GM21737 (cell line): ENCODE measurements at regions not wholly inside any gene's neighbourhood (a gene's known extent, or its start where the extent isn't known, plus 50 kb on each side); places are given as distances from the start of the nearest gene placed in this dataset.

Source experiments
- ATAC-seq: cut with Tn5 transposase; IDR thresholded peaks from one replicate; pipeline ENCODE4 v1.9.1; 2021; ENCODE audit warnings: mild to moderate bottlenecking, moderate library complexity; ENCODE audit not compliant: unreplicated experiment

DNA sequence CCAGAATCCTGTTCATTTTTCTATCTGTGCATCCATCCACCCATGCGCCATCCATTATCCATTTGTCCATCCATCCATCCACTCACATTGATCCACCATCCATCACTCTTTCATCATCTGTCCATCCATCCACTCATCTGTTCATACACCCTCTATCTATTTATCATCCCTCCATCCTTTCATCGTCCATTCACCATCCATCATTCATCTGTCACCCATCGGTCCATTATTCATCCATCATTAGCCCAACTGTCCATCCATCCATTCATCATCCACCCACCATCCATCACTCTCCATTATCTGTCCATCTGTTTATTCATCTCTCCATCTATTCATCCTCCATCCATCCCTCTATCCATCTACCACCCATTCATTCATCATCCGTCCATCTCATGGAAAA, 125.7 kb upstream of the TMPRSS2 start:
- ATAC-seq, result no peak

DNA sequence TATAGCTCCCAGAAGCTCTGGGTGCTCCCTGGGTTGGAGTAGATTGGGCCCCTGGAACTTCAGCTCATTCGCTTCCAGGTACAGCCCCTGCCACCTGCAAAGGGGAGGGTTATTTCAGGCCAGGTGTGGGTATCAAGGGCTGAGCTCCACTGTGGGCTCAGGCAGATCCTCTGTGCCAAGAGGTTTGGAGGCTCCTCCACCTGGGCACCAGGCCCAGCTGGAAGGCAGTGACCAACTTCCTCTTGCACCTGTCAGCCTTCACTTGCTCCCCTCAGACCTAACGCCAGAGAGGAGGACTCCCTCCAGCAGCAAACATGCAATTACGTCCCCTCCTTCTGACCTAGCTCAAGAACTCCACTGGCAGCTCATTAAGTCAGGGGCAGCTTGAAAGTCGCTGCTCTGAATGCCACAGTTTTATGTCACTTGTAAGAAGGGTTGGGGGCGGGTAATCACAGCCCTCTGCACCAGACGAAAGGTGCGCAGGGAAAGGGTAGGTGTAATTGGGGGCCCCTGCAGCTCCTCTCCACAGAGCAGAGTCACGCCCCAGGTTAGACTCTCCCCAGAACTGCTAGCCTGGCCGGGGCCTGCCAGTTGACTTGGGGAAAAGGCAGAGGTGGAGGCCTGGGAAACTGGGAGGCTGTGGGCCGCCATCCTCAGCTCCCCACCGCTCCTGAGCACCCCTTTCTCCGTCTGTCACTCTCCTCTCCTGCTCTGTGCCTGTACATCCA, 125.0 kb upstream of the TMPRSS2 start:
- no peak for ATAC-seq

DNA sequence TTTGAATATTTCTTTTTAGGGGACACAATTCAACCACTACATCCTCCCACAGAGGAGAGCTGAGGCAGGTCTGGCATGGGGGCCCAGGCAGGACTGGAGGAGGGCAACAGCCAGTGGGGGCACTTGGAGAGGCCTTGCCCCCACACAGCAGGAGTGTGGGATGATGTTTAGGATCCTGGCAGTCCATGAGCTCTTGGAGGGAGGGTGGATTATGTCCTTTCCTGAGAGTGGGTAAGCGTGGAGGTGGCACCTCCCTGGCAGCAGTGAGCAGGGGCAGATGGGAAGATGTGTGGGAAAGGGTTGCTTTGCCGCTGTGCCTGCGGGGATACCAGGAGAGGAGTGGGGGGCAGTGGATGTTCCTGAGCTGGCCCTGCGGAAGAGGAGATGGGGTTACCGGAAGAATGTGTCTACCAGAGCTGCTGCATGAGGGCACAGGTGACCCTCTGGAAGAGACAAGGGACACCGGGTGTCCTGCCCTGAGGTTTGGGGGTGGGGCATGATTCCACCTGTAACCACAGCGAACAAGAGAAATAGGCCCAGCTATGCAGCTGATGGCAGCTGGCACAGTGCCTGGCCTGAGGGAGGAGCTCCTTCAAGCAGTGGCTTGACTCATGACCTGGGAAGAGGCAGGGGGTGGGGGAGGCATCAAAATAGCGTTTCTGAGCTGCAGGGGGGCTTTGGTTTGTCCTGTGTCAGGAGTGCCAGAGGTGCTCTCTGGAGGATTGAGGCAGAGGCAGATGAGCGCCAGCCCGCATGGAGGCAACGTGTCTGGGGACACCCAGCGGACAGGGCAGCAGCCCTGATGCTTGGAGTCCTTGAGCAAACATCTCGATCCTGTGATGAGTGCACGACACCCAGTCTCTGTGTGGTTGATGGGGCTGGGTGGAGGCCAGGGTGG, 123.9 kb upstream of the TMPRSS2 start:
- ATAC-seq, result no peak

DNA sequence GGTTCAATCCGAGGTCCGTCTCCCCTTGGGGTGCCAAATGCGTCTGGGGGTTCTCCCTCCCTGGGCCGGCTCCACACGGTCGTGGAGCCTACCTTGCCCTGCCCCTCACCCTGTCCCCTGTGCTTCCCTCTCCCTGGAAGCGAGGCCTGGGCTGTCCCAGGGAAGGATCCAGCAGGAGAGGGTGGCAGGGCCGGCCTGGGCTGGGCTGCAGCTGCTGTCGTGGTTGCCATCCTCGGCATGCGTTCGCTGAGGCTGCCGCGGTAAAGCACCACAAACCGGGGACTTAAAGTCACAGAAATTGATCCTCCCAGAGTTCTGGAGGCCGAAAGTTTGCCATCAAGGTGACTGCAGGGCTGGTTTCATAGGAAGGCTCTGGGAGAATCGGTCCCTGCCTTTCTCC, 123.0 kb upstream of the TMPRSS2 start:
- no peak for ATAC-seq

DNA sequence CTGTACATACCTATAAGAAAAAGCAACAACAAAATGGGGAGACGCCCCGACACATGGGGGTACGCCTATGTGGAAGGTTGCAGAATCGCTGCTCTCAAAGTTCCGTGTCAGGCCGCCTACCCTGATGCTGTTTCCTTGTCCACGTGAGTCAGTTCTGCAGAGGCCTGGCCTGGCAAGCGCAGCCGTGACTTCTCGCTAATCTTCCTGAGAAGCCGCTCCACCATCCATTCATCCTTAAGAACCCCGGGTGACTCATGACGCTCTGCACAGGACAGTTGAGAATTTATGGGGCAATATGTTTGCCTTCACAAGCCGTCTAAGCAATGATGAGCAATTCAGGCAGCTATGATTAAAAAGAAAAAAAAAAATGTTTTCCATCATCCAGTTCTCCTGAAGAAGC, 122.3 kb upstream of the TMPRSS2 start:
- no peak for ATAC-seq

- no peak for ATAC-seq
Measured at GRCh38 chr21:41628256-41628655, 120.3 kb upstream of the TMPRSS2 start.

- no peak for ATAC-seq
Measured at GRCh38 chr21:41627428-41627827, 119.5 kb upstream of the TMPRSS2 start.

GRCh38 chr21:41626021-41626420, 118.1 kb upstream of the TMPRSS2 start:
- no peak for ATAC-seq

- no peak for ATAC-seq
Measured at GRCh38 chr21:41625428-41625827, 117.5 kb upstream of the TMPRSS2 start.

DNA sequence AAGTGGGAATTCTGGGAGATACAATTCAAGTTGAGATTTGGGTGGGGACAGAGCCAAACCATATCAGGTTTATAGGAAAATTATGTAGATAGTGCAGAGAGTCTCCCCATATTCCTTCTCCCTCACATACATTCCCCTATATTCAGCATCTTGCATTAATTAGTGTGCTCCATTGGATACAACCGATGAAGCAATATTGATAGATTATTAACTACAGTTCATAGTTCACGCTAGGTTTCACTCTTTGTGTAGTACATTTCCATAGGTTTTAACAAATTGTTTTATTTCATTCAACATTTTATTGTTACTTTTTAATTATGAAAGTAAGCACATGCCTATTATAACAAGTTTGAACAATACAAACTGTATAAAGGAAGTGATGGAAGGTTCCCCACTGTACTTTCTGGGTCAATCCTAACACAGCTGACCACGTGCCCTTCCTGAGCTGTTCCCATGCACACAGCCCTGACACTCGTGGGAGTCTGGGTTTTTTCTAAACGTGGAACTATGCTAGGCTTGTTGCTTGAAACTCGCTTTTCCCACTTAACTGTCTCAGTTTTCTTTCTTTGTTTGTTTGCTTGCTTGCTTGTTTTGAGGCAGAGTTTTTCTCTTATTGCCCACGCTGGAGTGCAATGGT, 116.8 kb upstream of the TMPRSS2 start:
- ATAC-seq, result no peak

DNA sequence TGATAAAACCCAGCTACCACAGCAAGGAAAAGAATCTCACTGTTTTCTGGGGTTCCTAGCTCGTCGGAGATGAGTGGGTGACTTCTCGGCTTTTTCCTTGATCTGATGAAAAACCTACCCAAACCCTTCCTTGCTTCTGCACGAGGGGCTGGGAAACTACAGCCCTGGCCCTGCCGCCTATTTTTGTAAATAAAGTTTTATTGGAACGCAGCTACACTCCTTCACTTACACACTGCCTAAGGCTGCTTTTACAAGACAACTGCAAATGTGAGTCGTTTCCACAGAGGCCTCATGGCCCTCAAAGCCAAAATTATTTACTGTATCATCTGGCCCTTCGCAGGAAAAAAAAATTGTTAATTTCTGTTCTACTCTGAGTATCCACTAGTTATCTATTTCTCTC, 116.0 kb upstream of the TMPRSS2 start:
- ATAC-seq, result no peak

- no peak for ATAC-seq
Measured at GRCh38 chr21:41622831-41623548, 115.0 kb upstream of the TMPRSS2 start.

DNA sequence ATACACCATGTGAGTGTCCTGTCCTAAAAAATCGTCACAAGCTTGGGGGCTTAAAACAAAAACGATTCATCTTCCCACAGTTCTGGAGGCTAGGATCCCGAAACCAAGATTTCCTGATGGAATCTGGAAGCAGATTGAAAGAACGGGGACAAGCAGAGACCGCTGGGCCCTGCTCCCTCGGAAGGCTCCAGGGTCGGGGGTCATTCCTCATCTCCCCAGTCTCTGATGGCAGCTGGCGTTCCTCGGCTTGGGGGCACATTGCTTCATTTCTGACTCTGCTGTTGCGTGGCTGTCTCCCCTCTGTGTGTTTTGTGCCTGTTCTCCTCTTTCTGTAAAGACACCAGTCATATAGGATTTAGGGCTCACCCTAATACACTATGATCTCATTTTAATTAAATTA, 114.2 kb upstream of the TMPRSS2 start:
- no peak for ATAC-seq

GRCh38 chr21:41621513-41621912, 113.6 kb upstream of the TMPRSS2 start:
- ATAC-seq, result no peak

DNA sequence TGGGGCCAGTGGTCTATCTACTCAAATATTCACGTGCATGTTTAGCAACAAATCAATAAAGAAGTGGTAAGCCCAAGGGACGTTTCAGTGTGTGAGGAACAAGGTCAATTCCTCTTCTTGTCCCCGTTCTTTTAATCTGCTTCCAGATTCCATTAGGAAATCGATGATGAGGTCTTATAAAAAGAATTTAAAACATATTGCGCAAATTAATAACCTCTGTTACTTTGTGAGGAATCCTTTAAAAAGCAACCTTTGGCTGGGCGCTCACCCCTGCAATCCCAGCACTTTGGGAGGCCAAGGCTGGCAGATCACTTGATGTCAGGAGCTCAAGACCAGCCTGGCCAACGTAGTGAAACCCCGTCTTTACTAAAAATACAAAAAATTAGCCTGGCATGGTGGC, 113.0 kb upstream of the TMPRSS2 start:
- ATAC-seq, result no peak

GRCh38 chr21:41620541-41620940, 112.6 kb upstream of the TMPRSS2 start:
- ATAC-seq, result no peak

DNA sequence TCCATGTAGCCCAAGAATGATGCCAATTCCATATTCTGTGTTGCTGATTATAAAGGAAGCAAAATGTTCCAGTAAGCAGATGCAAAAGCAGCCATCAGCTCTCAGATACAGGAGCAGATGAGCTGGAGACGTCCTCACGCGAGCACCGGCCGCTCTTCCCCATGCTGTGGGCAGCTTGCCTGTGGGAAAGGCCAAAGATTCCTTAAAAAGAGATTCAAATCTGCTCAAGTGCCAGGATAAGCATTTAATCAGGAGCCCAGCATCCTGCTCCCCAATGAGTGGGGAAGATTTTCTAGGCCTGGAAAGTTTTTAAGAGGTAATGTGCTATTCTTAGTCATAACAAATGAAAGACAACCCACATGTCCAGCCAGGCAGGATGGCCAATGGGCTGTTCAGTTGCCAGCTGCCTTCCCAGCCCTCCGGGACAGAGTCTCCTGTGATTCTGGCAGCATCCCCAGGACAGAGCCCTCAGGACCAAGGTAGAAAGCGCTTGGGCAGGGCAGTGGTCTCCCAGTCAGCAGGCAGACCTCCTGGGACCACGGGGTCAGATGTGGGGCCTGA, 108.2 kb upstream of the TMPRSS2 start:
- no peak for ATAC-seq

GRCh38 chr21:41615613-41616012, 107.7 kb upstream of the TMPRSS2 start:
- no peak for ATAC-seq

- ATAC-seq, result no peak
Measured at GRCh38 chr21:41614511-41614910, 106.6 kb upstream of the TMPRSS2 start.

GRCh38 chr21:41613533-41613909, 105.6 kb upstream of the TMPRSS2 start:
- ATAC-seq, result no peak
